Neuronal stem cell (in vitro differentiated cells): ENCODE measurements at regions not wholly inside any gene's neighbourhood (a gene's known extent, or its start where the extent isn't known, plus 50 kb on each side); places are given as distances from the start of the nearest gene placed in this dataset. TPM values are rescaled to one million over a fixed set of nuclear protein-coding genes. Genes with fewer than 3 reads are reported as not detected.

Experiments
- DNase-seq: peaks from one replicate; pipeline ENCODE4 v3.0.0-alpha.2; 2013; ENCODE audit warnings: low spot score
- H2AFZ ChIP-seq: one replicate; pipeline ENCODE4 v1.6.1; 2013; ENCODE audit warnings: mild to moderate bottlenecking, low read length, inconsistent platforms
- H2AK5ac ChIP-seq: 2 replicates; pipeline ENCODE4 v1.6.1; 2013; ENCODE audit warnings: low read depth, mild to moderate bottlenecking, inconsistent platforms, low read length, moderate library complexity, mixed read lengths
- H2BK120ac ChIP-seq: 2 replicates; pipeline ENCODE4 v1.6.1; 2013; ENCODE audit warnings: low read depth, mild to moderate bottlenecking, inconsistent platforms, low read length, moderate library complexity, mixed read lengths
- H2BK12ac ChIP-seq: one replicate; pipeline ENCODE4 v1.6.1; 2013; ENCODE audit warnings: low read length, inconsistent platforms
- H2BK15ac ChIP-seq: 2 replicates; pipeline ENCODE4 v1.6.1; 2013; ENCODE audit warnings: mild to moderate bottlenecking, low read length, inconsistent platforms, mixed read lengths
- H2BK5ac ChIP-seq: one replicate; pipeline ENCODE4 v1.6.1; 2013; ENCODE audit warnings: inconsistent platforms, mild to moderate bottlenecking, low read length, moderate library complexity
- H3K14ac ChIP-seq: one replicate; pipeline ENCODE4 v1.6.1; 2013; ENCODE audit warnings: low read length, inconsistent platforms
- H3K18ac ChIP-seq: 2 replicates; pipeline ENCODE4 v1.6.1; 2013; ENCODE audit warnings: low read length, inconsistent platforms
- H3K23ac ChIP-seq: 2 replicates; pipeline ENCODE4 v1.6.1; 2013; ENCODE audit warnings: low read depth, mild to moderate bottlenecking, mixed read lengths, low read length, inconsistent platforms; ENCODE audit not compliant: poor library complexity
- H3K27ac ChIP-seq: replicated peaks from 3 replicates; pipeline ENCODE4 v1.5.1; 2013; ENCODE audit warnings: low read length, inconsistent platforms
- H3K27me3 ChIP-seq, 3 experiments: 2 replicates each; pipeline ENCODE4 v1.6.1; 2013; ENCODE audit warnings: low read length in 3 of 3, mild to moderate bottlenecking in 2 of 3, inconsistent platforms in 1 of 3, low read depth in 1 of 3, mixed read lengths in 1 of 3, moderate library complexity in 1 of 3; ENCODE audit not compliant: control insufficient read depth in 3 of 3, insufficient read depth in 3 of 3
- H3K36me3 ChIP-seq, 2 donors: replicated peaks in 1 of 2; 2 replicates each; pipeline ENCODE4 v1.6.1; 2013; ENCODE audit warnings: low read length in 2 of 2; ENCODE audit not compliant: control insufficient read depth in 2 of 2, insufficient read depth in 2 of 2
- H3K4ac ChIP-seq: 2 replicates; pipeline ENCODE4 v1.6.1; 2013; ENCODE audit warnings: inconsistent platforms, mild to moderate bottlenecking, low read length, moderate library complexity
- H3K4me1 ChIP-seq, 2 donors: 1 replicate in 1 of 2; 2 replicates in 1 of 2; pipeline ENCODE4 v1.6.1; 2013; ENCODE audit warnings: low read length in 2 of 2, low read depth in 1 of 2; ENCODE audit not compliant: control insufficient read depth in 2 of 2, insufficient read depth in 1 of 2
- H3K4me2 ChIP-seq: one replicate; pipeline ENCODE4 v1.6.1; 2013; ENCODE audit warnings: mild to moderate bottlenecking, low read length, inconsistent platforms; ENCODE audit not compliant: insufficient read depth, poor library complexity, severe bottlenecking
- H3K4me3 ChIP-seq, 2 donors: 2 replicates each; pipeline ENCODE4 v1.5.1; 2013; ENCODE audit warnings: low read length in 2 of 2, mild to moderate bottlenecking in 2 of 2, inconsistent platforms in 1 of 2, moderate library complexity in 1 of 2
- H3K79me1 ChIP-seq: one replicate; pipeline ENCODE4 v1.6.1; 2013; ENCODE audit warnings: low read depth, mild to moderate bottlenecking, inconsistent platforms, low read length, moderate library complexity
- H3K9ac ChIP-seq: one replicate; pipeline ENCODE4 v1.6.1; 2013; ENCODE audit warnings: mild to moderate bottlenecking, low read depth, low read length, inconsistent platforms; ENCODE audit not compliant: poor library complexity
- H3K9me3 ChIP-seq, 2 donors: replicated peaks in 1 of 2; 2 replicates each; pipeline versions ENCODE3 to v1.6.1; 2013; ENCODE audit warnings: low read length in 2 of 2, mild to moderate bottlenecking in 2 of 2, inconsistent platforms in 1 of 2, low read depth in 1 of 2, mixed read lengths in 1 of 2, moderate library complexity in 1 of 2; ENCODE audit not compliant: control insufficient read depth in 2 of 2, insufficient read depth in 1 of 2
- H4K8ac ChIP-seq: one replicate; pipeline ENCODE4 v1.6.1; 2013; ENCODE audit warnings: low read depth, mild to moderate bottlenecking, inconsistent platforms, low read length, moderate library complexity
- H4K91ac ChIP-seq: one replicate; pipeline ENCODE4 v1.6.1; 2013; ENCODE audit warnings: low read length, low read depth, mild to moderate bottlenecking, inconsistent platforms; ENCODE audit not compliant: poor library complexity
- WGBS, 2 donors: extraction: QIAGEN DNeasy Blood & Tissue Kit; methylation state at CpG; one replicate each; pipeline ENCODE4 v1.1.7; 2013; ENCODE audit warnings: missing lambda C conversion rate in 2 of 2, mixed read lengths in 1 of 2; ENCODE audit not compliant: insufficient read length in 2 of 2, insufficient replicate concordance in 1 of 2; ENCODE audit errors: extremely low coverage in 2 of 2; 5-methylcytosine and 5-hydroxymethylcytosine counted together
- small RNA-seq: library from polyadenylated mRNA; stranded (forward); fragments of <200 nt; extraction: miRNeasy Mini kit (QIAGEN cat#:217004); gene quantifications from one replicate; pipeline ENCODE3, GENCODE V24; 2013; ENCODE audit not compliant: insufficient read depth

- Histone ChIP-seq H3K79me1 (no peaks in the 10 kb centered on the region), H2BK5ac (no peak overlapping the region), H3K18ac (no peak overlapping the region), H4K91ac (no peak overlapping the region), H3K4me2 (no peak overlapping the region), H3K36me3 (no peaks in the 10 kb centered on the region), H2BK120ac (no peak overlapping the region), H3K23ac (no peak overlapping the region), H3K27me3 (no peaks in the 10 kb centered on the region), H2BK12ac (no peak overlapping the region), H3K14ac (no peak overlapping the region), H3K9ac (no peak overlapping the region), H2BK15ac (no peak overlapping the region), H3K27ac (no peak overlapping the region), H3K4me3 (no peak overlapping the region), H4K8ac (no peak overlapping the region), H3K4me1 (no peaks in the 10 kb centered on the region), H3K4ac (no peak overlapping the region), H2AK5ac (no peak overlapping the region), H2AFZ (no peak overlapping the region), H3K9me3 (no peaks in the 10 kb centered on the region)
- no CpG with 5 or more reads among the region's 2 CpGs for WGBS, 2 donors
- no peak for DNase-seq
These were observed 1470.6 kb upstream of the PABPC4L start for GRCh38 chr4:135672202-135672601.

- no peak for DNase-seq
- Histone ChIP-seq H3K79me1 (no peaks in the 10 kb centered on the region), H3K27me3 (no peaks in the 10 kb centered on the region)
These were observed 1469.0 kb upstream of the PABPC4L start for GRCh38 chr4:135670548-135670947.

More at GRCh38 chr4:135670548-135670947, 1469.0 kb upstream of the PABPC4L start:
- Histone ChIP-seq H3K4me3 (no peak overlapping the region), H2BK5ac (no peak overlapping the region), H3K27ac (no peak overlapping the region), H3K14ac (no peak overlapping the region), H3K36me3 (no peaks in the 10 kb centered on the region), H3K9me3 (no peaks in the 10 kb centered on the region), H2AK5ac (no peak overlapping the region), H3K9ac (no peak overlapping the region), H3K4ac (no peak overlapping the region), H4K91ac (no peak overlapping the region), H2BK15ac (no peak overlapping the region), H3K18ac (no peak overlapping the region), H4K8ac (no peak overlapping the region), H2AFZ (no peak overlapping the region), H2BK120ac (no peak overlapping the region), H3K4me2 (no peak overlapping the region), H3K23ac (no peak overlapping the region), H3K4me1 (no peaks in the 10 kb centered on the region), H2BK12ac (no peak overlapping the region)

Small RNAs in the stretch of these regions (small RNA-seq; reads per million reads assigned to genes)
- not detected for gene RNU1-89P
- not detected for gene SERF1AP1
